Endothelial cell (in vitro differentiated cells): ENCODE measurements at regions not wholly inside any gene's neighbourhood (a gene's known extent, or its start where the extent isn't known, plus 50 kb on each side); places are given as distances from the start of the nearest gene placed in this dataset.

Source experiments
- DNase-seq: peaks from one replicate; pipeline ENCODE4 v3.0.0; 2021; ENCODE audit warnings: low spot score
- H3K27ac Mint-ChIP-seq: one replicate; pipeline ENCODE4 v1.8.0; 2021; ENCODE audit warnings: mixed read lengths, inconsistent platforms; ENCODE audit not compliant: unreplicated experiment
- H3K27me3 Mint-ChIP-seq: one replicate; pipeline ENCODE4 v1.8.0; 2021; ENCODE audit warnings: mild to moderate bottlenecking, moderate library complexity, mixed read lengths, inconsistent platforms; ENCODE audit not compliant: unreplicated experiment
- H3K36me3 Mint-ChIP-seq: one replicate; pipeline ENCODE4 v1.8.0; 2021; ENCODE audit warnings: mild to moderate bottlenecking, low read depth, mixed read lengths, inconsistent platforms; ENCODE audit not compliant: unreplicated experiment
- H3K4me1 Mint-ChIP-seq: one replicate; pipeline ENCODE4 v1.8.0; 2021; ENCODE audit warnings: mild to moderate bottlenecking, mixed read lengths, inconsistent platforms; ENCODE audit not compliant: unreplicated experiment
- H3K4me3 Mint-ChIP-seq: one replicate; pipeline ENCODE4 v1.8.0; 2021; ENCODE audit warnings: mild to moderate bottlenecking, mixed read lengths, inconsistent platforms; ENCODE audit not compliant: unreplicated experiment
- H3K9me3 Mint-ChIP-seq: one replicate; pipeline ENCODE4 v1.8.0; 2021; ENCODE audit warnings: mixed read lengths, inconsistent platforms; ENCODE audit not compliant: unreplicated experiment
- TF ChIP-seq, protein P1 (sequence below): fragments of 200-600 bp; sonication (generic); IDR thresholded peaks from one replicate; pipeline ENCODE4 v1.5.0; 2021; ENCODE audit warnings: antibody characterized with exemption; ENCODE audit not compliant: unreplicated experiment

DNA sequence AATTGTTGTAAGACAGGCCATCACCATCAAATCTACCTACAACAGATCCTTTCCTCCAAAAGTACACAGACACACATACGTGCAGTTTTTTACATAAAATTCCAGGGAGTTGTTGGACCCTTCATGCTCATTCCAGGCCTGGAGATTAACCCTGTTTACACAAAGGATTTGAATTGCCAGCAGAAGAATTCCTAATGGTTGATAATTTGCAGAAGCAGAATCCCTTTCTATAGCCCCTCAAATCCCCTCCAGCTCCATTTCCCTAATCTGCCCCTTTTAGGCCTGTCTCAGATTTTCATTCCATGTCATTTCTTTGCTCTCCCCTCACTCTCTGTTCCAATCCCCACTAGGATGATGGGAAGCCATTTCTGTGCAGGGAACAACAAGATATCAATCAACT is 102.9 kb upstream of the TOX3 start:
- TF ChIP-seq, protein P1, sequence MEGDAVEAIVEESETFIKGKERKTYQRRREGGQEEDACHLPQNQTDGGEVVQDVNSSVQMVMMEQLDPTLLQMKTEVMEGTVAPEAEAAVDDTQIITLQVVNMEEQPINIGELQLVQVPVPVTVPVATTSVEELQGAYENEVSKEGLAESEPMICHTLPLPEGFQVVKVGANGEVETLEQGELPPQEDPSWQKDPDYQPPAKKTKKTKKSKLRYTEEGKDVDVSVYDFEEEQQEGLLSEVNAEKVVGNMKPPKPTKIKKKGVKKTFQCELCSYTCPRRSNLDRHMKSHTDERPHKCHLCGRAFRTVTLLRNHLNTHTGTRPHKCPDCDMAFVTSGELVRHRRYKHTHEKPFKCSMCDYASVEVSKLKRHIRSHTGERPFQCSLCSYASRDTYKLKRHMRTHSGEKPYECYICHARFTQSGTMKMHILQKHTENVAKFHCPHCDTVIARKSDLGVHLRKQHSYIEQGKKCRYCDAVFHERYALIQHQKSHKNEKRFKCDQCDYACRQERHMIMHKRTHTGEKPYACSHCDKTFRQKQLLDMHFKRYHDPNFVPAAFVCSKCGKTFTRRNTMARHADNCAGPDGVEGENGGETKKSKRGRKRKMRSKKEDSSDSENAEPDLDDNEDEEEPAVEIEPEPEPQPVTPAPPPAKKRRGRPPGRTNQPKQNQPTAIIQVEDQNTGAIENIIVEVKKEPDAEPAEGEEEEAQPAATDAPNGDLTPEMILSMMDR = no peak
- H3K27ac Mint-ChIP-seq = no peak overlapping the region
- no peak for DNase-seq
- H3K27me3 Mint-ChIP-seq = peaks cover 1% of the 10 kb centered on the region
- no peaks in the 10 kb centered on the region for H3K9me3 Mint-ChIP-seq
- H3K36me3 Mint-ChIP-seq = no peaks in the 10 kb centered on the region
- no peak overlapping the region for H3K4me3 Mint-ChIP-seq
- H3K4me1 Mint-ChIP-seq = no peaks in the 10 kb centered on the region

DNA sequence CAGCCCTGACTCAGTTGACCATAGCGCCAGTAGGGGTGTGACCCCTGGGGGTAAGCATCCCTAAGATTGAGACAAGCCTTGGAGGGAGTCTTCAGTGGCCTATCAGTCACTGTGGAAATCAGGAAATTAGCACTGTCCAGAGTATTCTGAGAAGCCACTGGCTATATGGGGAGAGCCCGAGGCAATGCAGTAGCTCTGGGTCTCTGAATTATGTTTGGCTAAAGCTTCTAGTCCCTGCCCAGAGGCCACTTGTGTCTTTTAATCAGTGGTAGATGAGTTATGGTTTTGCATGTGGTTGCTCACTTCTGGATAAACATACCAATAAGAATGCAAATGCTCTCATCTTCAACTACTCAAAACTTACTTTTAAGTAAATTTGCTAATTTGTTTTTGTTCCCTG is 100.6 kb upstream of the TOX3 start:
- no peaks in the 10 kb centered on the region for H3K36me3 Mint-ChIP-seq
- no peaks in the 10 kb centered on the region for H3K9me3 Mint-ChIP-seq
- TF ChIP-seq, protein P1 = no peak
- no peak overlapping the region for H3K4me3 Mint-ChIP-seq
- peaks cover 1% of the 10 kb centered on the region for H3K27me3 Mint-ChIP-seq
- no peak overlapping the region for H3K27ac Mint-ChIP-seq
- H3K4me1 Mint-ChIP-seq = no peaks in the 10 kb centered on the region
- no peak for DNase-seq

DNA sequence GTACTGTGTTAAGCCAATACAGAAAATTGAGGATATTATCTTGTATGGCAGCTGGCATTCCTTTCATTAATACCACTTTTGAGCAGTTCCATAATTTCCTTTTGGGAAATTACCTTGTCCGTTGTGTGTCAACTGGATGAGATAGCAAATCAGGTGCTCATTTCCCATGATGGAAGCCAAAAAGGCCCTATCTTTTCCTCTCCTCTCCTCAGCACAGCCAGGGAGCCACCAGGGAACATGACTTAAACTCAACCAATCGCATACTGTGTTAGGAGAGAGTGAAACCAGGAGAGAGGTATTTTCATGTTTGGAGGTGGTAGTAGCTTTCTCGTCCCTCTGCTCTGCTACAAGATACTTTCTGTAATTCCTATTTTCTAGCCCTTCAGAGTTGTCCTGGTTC is 96.1 kb upstream of the TOX3 start:
- Mint-ChIP-seq H3K27ac (no peak overlapping the region), H3K27me3 (peaks cover 2% of the 10 kb centered on the region), H3K4me3 (no peak overlapping the region), H3K9me3 (no peaks in the 10 kb centered on the region), H3K4me1 (no peaks in the 10 kb centered on the region), H3K36me3 (no peaks in the 10 kb centered on the region)
- TF ChIP-seq, protein P1 = no peak
- DNase-seq = no peak

DNA sequence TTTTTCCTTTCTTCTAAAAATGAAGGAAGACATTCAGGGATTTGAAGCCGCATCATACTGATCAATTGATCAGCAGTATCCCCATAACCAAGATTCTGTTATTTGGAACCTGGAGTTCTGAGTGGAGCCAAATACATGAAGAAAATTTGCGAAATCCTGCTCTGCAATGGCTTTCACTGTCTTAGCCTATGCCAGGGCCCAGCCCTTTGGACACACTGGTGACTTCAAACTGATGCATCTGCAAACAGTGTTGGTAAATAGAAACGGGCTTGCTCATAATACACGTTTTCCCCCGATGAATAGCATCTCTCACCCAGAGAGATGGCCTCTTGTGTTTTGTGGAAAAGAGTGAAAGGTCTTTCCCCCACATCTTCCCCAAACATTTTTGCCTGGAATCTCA is 87.6 kb upstream of the TOX3 start:
- H3K4me3 Mint-ChIP-seq = no peak overlapping the region
- H3K9me3 Mint-ChIP-seq = no peaks in the 10 kb centered on the region
- H3K36me3 Mint-ChIP-seq = no peaks in the 10 kb centered on the region
- H3K4me1 Mint-ChIP-seq = no peaks in the 10 kb centered on the region
- TF ChIP-seq, protein P1 = no peak
- no peak for DNase-seq
- no peaks in the 10 kb centered on the region for H3K27me3 Mint-ChIP-seq
- H3K27ac Mint-ChIP-seq = no peak overlapping the region

DNA sequence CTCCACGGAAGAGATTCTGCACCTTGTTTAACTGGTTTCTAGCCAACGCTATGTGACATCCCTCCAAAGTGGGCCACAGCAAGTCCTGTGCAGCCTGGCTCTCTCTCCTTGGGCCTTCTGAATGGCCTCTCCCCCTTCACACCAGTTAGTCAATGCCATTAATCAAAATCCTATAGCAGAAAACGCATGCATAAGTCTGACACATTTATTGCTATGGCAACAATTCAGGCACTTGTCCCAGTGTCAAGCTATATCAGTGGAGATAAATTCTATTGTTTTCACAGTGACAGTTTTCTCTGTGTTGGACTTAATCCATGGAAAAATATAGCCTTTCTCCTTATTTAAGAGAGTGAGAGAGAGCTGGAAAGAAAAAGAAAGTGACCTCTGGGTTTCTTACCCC is 87.2 kb upstream of the TOX3 start:
- Mint-ChIP-seq H3K27me3 (no peaks in the 10 kb centered on the region), H3K4me3 (no peak overlapping the region), H3K4me1 (no peaks in the 10 kb centered on the region), H3K36me3 (no peaks in the 10 kb centered on the region), H3K27ac (no peak overlapping the region), H3K9me3 (no peaks in the 10 kb centered on the region)
- DNase-seq = no peak
- TF ChIP-seq, protein P1 = no peak
